NCI-H1417 (cell line): ENCODE measurements at regions not wholly inside any gene's neighbourhood (a gene's known extent, or its start where the extent isn't known, plus 50 kb on each side); places are given as distances from the start of the nearest gene placed in this dataset.
"Not testable (repeated sequence)": the region's sequence is repeated elsewhere in the genome, so short reads cannot be mapped to it uniquely, and the experiment has no call there.

Source experiments
- DNase-seq, 3 experiments: peaks; one replicate each; lab custom pipeline; 2025; lab: John Stamatoyannopoulos, UW

DNA sequence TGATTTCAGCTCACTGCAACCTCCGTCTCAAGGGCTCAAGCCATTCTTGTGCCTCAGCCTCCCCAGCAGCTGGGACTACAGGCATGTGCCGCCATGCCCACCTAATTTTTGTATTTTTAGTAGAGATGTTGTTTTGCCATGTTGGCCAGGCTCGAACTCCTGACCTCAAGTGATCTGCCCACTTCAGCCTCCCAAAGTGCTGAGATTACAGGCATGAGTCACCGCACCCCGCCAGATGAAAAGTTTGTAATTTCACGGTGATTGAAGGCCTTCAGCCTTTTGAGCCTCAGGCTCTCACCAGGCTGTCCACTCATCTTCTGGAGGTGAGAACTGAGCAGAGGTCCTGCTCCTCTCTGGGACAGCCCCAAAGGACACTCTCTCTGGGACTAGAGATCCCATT is 103.2 kb downstream of the HIF1AN start:
- not testable (repeated sequence) for DNase-seq

GRCh38 chr10:100642295-100642994 is 102.9 kb upstream of the PAX2 start:
- DNase-seq = no peak

- no peak for DNase-seq
These were observed 100.3 kb upstream of the PAX2 start for GRCh38 chr10:100645091-100645490.

DNA sequence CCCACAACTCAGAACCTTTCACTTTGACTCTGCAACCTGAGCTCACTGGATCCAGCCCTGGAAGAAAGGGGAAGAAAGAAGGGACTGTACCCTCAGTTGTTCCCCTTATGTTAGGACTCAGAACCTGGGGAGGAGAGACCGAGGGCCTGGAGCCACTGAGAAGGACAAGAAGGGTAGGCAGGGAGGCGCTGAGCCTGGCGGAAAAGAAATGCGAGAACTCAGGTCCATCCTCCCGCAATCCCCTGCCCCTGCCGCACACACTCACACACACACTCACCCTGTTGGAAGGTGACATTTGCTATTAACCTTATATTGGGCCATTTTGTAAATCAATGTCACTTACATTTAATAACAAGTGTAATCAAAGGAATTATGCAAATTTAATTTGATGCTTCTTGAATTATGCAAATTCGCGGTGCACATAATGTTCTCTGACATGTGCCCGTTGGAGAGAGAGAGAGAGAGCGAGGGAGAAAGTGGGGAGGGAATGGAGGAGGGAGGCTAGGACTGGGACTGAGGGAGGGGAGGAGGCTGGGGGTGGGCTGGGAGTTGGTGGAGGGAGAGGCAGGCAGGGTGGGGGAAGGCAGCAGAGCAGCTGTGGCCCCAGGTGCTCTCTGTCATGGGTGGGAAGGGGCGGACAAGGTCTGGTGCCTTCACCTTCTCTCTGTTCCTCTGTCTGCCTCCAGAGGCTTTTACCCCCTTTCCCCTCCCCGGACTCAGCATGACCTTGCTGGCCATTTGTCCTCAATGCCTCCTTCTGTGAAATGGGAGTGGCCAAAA is 99.6 kb upstream of the PAX2 start:
- DNase-seq = no peak

DNA sequence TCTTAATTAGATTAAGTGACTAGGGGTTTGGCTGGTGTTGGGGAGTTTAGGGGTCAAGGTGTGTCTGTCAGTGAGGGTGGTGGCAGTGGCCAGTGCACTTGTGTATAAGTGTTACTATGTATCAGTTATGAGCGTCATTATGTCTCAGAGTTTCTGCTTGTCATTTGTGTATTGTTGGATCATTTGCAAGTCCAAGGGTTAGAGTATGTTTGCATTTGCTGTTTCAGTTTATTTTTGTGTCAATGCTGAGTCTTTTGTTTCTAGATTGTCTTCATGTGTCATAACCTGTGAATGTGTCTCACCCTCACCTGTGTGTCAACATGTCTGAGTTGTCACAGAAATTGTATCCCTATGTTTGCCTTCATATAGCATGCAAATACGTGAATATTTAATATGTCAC is 97.5 kb upstream of the PAX2 start:
- DNase-seq = no peak

DNA sequence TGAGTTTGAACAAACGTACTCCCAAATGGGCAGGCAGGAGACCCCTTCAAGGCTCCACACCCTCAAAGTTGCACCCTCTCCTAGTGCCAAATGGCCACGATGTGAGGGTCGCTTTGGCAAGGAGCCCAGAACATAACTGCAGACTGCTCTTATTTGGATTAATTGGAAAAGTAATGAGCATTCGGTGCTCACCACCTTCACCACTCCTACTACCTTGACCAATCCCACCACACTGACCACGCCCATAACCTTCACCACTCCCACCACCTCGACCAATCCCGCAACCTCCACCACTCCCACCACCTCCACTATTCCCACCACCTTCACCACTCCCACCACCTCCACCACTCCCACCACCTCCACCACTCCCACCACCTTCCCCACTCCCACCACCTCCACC is 94.7 kb upstream of the PAX2 start:
- no peak for DNase-seq

DNA sequence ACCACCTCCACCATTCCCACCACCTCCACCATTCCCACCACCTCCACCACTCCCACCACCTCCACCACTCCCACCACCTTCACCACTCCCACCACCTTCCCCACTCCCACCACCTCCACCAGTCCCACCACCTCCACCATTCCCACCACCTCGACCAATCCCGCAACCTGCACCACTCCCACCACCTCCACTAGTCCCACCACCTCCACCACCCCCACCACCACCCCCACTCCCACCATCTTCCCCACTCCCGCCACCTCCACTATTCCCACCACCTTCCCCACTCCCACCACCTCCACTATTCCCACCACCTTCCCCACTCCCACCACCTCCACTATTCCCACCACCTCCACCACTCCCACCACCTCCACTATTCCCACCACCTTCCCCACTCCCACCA is 94.3 kb upstream of the PAX2 start:
- DNase-seq = not testable (repeated sequence)

DNA sequence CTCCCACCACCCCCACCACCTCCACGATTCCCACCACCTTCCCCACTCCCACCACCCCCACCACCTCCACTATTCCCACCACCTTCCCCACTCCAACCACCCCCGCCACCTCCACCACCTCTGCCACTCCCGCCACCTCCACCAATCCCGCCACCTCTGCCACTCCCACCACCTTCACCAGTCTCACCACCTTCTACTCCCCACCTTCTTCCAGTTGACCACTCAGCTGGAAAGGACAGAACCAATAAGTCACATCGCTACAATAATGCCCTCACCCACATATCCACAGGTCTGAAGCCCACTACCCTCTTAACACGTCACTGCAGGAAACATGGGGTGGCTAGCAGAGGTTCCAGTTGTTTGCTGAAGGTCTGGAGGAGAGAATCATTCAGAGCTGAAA is 93.5 kb upstream of the PAX2 start:
- DNase-seq = no peak

- no peak for DNase-seq
These were observed 92.8 kb upstream of the PAX2 start for GRCh38 chr10:100652406-100653135.

GRCh38 chr10:100653238-100653956 is 92.0 kb upstream of the PAX2 start:
- DNase-seq = no peak

DNA sequence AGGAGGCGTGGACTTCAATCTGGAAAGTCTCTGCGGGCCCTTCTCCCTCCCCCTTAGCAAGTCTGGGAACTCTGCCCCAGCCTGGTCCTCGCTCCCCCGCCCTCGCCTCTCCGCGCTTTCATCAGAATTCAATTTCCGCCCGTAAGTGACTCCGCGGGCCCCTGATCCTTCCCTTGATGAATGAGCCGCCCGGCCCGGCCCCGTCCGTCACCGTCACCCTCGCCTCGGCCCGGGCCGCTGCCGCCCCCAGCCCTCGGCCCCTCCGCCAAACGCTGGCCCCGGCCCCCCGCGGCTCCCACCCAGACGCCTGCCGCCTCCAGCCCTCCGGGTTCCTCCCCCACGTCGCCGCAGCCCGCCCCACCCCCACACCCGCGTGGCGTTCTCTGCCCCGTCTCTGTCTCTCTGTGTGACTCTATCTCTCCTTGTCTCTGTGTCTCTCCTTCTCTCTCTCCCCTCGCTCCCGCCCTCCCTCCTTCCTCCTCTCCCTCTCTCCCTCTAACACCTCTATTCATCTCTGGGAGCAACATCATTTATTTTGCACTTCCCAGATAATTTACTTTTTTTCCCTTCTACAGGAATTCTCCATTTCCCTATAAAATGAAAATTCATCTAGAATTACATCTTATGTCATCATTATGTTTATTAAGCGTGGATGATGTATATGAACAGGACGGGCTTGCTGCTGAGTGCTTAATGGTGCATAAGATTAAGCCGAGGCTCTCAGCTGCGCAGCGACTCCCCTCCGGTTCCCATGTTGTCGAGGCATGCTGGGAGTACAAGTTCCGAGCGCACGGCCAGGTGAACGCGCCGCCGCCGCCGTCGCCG is 91.2 kb upstream of the PAX2 start:
- peak in 1 of 3 experiments; percentile 52 for DNase-seq

DNA sequence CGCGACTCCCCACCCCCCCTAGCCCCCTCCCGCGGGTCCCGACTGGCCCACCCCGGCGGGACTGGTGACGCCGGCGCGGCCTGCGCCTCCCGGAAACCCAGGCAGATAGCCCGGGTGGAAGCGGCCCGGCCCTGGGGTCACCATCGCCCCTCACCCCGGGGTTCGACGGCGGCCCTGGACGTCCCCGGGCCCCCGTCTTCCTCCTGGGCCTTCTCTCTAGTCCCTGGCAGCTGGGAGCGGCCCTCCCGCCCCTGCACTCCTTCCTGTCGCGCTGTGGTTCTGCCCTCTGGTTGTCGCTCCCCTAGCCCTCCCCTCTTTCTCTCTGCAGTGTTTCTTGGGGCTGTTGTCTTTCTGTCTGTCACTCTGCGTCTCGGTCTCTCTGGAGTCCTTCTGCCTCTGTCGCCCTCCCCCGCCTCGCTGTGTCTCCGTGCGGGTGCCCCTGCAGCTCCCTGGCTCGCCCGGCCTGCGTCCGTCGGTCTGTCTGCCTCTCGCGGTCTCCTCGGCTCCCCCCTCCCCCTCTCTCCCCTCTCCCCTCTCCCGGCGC is 90.5 kb upstream of the PAX2 start:
- DNase-seq = peak in 2 of 3 experiments; percentile 33 to 38

- DNase-seq = peak in 1 of 3 experiments; percentile 26
These were observed 90.0 kb upstream of the PAX2 start for GRCh38 chr10:100655326-100655759.

DNA sequence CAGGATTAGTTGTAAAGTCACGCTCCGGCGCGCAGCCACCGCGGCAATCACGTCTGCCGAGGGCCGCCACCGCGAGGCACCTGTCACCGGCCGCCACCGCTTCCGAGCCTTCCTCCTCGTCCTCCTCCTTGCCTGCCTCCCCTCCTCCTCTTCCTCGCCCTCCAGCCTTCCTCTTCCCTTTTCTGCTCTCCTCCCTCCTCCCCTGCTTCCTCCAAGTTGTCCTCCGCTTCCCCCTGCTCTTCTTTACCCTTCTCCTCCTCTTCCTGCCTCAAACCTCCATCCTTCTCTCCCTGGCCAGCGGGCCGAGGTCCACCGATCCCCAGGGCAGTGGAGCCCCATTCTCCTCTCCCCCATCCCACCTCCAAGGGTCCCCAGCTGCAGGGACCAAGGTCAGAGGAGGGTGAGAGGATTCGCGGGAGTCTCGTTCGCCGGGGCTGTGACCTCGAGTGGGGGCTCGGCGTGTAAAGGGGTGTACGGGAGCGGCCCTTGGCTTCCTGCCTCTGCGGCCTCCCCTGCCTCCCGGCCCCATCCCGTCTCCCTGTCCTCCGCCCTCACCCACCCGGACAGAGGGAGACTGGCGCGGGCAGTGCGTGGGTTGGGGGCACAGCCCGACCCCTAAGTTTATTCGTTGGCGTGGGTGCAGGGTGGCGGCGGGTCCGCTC is 89.5 kb upstream of the PAX2 start:
- no peak for DNase-seq

GRCh38 chr10:100656454-100656853 is 88.9 kb upstream of the PAX2 start:
- DNase-seq = peak in 2 of 3 experiments; percentile 5 to 37

GRCh38 chr10:100658269-100658668 is 87.1 kb upstream of the PAX2 start:
- no peak for DNase-seq

DNA sequence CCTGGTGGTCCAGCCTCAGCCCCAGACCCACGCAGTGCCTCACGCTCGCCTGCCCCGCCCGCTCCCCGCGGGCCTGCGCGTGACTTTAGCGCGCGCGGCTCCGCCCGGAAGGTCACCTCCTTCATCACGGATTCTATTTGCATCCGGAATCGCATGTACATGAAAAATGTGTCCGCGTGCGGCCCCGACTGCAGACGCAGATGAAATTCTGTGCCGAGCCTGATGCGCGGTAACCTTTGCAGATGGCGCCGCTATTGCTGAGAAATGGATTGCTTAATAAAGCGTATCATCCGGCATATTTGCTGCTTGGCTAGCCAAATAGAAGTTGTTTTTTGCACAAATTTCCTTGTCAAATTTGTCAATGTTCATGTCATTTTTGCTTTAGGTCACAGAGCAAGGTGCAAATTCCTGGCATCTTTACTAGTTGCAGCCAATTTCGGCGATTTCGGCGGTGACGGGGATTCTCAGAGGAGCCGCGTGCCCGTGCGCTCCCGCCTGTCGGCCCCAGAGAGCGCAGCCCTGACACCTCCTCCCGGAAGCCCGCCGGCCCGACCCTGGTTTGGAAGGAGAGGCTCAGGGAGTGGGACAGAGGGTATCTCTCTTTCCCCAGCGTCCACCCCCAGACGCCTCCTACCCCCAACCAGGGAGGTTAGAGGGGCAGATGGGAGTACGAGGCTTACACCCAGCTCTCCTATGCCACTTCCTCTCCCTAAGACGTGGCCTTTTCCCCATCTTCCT is 85.9 kb upstream of the PAX2 start:
- DNase-seq = no peak

DNA sequence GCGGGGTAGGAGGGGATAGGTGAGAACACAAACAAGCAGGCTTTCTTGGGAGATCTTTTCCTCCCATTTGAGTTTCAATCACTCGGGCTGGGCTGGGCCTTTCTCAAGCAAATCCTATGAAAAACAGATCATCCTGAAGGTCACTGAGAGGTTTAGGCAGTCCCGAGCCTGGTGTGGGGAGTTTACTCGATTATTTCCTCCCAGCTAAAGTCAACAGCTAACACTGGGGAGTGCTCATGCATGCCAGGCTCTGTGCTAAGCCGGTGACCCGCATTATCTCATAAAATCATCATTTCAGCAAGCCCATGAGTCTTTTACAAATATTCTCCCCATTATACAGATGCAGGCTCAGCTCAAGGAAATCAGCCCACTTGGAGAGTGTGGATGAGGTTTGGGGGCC is 85.0 kb upstream of the PAX2 start:
- no peak for DNase-seq

DNA sequence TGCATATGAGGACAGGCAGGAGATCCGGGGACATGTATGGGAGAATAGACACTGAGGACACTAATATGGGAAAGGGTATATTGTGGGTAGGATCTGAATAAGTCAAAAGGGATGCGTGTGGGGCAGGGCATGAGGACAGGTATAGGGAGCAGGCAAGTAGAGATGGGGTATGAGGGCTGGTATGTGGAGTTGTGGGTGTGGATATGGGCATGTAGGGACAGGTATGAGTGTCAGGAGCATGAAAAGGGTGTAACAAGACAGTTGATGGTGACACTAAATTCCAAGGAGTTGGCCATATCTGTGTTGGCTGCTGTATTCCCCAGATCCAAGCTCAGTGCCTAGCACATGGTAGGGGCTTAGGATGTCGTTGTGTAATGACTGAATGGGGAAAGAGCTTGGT is 84.4 kb upstream of the PAX2 start:
- no peak for DNase-seq

DNA sequence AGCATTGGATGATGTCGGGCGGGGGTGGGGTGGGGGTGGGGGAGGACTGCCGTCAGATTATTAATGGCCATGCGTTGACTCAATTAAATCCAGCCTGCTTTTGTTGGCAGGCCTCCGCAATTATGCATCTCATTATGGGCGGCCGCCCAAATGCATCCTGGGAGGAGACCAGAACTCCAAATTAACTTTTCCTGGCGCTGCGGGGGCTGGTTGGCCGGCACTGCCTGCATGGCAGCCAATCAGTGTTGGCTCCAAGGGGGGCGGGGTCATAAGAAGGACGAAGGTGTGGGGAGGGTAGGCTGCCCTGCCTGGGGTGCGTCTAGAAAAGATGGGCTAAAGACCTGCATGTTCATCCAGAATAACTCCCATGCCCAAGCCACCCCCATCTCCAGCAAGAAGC is 83.9 kb upstream of the PAX2 start:
- DNase-seq = no peak
